ENCODE measurements at regions not wholly inside any gene's neighbourhood (a gene's known extent, or its start where the extent isn't known, plus 50 kb on each side); places are given as distances from the start of the nearest gene placed in this dataset.

DNA sequence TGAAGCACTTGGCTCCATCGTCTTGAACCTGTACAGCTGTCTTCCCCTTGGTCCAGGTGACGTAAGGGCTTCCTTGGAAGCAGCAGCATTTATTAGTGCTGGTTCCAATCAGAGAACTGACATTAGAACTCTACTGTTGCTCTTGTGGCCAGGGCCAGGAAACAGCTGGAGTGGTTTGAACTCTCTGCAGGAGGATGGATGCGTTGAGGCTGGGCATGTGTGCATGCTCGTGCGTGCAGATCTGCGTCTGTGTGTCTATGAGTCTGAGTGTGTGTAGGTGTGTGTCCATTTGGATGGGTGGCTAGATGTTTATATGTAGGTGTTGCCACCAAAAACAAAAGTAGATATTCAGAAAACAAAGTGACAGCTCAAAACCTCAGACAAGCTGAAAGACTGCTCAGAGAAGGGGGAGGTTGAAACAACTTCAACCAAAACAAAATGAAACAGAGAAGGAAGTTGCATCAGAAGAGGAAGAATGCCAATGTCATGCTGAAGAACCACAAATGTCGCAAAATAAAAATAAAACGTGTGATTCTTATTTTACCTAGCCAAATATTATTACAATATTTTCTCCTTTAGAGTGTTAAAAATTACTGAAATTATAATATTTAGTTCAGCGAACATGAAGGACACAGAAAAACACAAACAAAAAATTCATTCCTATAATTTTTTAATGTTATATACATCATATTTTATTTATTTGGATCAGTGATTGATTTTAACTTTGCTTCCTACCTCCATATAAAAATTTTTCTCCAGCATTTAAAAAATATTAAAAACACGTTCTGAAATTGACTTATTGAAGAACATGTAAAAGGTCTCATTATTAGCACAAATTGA, 96.1 kb upstream of the MKLN1 start:
- DNase-seq (ENCODE audit: low read depth) = no peak

DNA sequence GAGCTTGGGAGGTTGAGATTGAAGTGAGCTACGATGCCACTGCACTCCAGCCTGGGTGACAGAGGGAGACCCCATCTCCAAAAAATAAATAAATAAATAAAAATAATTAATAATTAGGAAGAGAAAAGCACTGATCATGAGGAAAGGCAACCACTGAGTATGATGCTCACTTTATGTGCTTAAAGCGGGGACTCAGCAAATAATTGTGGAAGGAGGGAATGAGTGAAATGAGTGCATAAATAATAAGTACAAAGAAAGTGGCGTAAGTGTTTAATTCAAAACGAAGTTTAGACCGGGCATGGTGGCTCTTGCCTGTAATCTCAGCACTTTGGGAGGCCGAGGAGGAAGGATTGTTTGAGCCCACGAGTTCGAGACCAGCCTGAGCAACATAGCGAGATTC, 94.9 kb upstream of the MKLN1 start:
- DNase-seq (ENCODE audit: low read depth) = no peak

DNA sequence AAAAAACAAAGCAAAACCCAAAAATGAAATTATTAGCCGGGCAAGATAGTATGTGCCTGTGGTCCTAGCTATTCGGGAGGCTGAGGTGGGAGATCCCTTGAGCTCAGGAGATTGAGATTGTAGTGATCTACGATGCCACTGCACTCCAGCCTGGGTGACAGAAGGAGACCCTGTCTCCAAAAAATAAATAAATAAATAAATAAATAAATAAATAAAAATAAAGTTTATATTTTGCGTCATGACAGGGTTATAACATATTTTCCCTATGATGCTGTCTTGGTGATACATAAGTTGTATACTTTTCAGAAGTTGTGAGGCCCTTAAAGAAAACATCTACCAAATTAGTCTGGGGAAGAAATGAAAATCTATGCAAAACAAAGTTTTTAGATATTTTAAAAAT, 94.5 kb upstream of the MKLN1 start:
- no peak for DNase-seq (ENCODE audit: low read depth)

DNA sequence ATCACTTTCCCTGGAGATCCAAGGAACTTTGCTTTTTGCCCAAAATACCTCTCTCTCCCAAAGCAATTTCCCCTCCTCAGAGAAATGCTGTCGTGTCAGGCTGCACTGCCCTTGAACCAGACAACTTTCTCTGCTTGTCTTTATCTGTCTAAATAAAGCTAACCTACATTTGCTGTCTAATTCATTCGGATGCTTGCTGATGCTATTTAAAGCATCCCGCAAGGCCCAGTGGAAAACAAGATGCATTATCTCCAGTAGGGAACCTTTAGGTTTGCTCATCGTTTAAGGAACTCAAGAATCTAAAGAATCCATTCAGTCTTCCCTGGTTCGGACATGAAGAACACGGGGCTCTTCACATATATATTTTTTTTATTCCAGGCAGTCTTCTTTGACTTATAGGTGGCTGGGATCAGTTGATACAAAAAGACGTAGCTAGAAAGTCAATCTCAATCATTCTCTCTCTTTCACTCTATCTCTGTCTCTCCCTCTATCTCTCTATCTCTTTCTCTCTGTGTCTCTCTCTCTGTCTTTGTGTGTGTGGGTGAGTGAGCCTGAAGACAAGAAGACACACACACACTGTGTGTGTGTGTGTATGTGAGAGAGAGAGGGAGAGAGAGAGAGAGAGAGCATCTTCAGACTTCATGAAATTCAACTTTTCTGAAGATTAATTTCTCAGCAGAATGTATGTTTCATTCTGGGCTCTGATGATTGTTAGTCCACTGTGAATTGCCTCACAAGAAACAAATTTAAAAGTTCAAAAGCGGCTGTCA, 92.8 kb upstream of the MKLN1 start:
- DNase-seq (ENCODE audit: low read depth) = no peak

DNA sequence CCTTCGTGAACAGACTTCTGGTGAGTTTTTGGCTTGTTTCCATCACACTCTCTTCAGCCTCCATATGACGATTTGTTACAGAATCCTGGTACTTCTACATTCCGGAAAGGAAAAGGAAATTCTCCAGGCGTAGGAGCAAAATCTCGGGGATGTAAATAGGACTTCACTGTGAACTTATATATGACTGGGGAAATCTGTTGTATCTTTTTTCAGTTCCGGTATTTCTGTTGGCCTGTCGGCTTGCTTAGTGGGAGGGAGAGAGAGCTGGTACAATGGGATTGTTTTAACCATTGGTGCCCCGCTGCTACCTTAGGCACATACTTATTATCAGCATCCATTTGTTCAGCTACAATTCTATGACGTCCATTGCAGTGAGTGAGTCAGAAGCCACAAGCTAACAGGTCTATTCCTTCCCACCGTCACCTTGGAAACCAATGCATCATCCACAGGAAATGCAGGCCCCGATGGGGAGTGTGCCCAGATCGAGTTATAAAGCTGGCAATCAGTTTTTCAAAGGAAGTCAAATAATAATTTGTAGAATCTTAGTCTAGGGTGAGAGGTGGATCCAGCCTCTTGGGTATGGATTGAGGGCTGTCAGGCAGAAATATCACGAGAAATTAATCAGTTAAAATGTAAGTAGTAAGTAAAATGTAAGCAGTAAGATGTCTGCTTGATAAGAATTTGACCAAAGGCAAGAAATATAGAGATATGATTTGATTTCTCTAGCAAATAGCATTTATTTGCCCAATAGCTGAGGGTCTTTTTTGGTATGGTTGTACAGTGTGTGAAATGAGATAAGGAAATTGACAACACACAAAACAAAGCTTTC, 92.0 kb upstream of the MKLN1 start:
- DNase-seq (ENCODE audit: low read depth) = peak; percentile 82

DNA sequence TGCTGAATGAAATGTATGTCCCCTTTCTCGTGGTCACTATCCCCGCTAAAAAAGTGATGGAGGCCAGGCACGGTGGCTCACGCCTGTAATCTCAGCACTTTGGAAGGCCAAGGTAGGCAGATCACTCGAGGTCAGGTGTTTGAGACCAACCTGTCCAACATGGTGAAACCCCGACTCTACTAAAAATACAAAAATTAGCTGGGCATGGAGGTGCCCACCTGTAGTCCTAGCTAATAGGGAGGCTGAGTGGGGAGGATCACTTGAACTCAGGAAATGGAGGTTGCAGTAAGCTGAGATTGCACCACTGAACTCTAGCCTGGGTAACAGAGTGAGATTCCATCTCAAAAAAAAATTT, 91.4 kb upstream of the MKLN1 start:
- no peak for DNase-seq (ENCODE audit: low read depth)

DNA sequence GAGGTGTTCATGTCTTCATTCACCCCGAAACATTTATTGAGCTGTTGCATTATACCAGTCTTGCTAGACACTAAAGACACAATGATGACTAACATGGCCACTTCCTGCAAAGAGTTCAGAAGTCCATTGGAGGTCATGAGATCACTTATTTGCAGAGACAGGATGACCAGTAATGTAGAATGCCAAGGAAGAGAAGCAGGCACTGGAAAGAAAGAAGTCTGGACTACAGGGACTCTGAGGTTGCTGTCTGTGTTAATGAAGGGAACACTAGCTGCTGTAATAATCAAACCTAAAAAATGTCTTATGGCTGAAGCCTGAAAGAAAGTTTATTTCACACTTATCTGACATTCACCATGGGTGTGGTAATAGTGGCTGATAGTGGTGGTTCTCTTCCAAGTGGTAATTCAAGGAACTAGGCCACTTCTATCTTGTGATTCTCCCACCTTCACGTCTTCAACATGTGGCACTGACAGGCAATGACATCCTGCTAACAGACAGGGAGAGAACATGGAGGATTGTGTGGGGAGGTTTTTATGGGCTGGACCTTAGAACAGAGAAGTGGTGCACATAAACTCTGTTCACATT, 89.2 kb upstream of the MKLN1 start:
- peak; percentile 65 for DNase-seq (ENCODE audit: low read depth)

DNA sequence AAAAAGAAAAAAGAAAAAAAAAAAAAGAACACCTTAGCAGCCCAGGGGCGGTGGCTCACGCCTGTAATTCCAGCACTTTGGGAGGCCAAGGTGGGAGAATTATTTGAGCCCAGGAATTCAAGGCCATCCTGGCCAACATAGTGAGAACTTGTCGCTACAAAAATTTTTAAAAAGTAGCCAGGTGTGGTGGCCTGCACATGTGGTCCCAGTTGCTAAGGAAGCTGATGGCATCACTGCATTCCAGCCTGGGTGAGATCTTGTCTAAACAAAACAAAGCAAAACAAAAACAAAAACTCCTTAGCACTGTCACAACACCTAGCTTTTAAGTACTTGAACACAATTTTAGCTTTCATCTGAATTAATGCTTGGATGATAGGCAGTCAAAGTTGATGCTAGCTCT, 86.3 kb upstream of the MKLN1 start:
- DNase-seq (ENCODE audit: low read depth) = no peak

DNA sequence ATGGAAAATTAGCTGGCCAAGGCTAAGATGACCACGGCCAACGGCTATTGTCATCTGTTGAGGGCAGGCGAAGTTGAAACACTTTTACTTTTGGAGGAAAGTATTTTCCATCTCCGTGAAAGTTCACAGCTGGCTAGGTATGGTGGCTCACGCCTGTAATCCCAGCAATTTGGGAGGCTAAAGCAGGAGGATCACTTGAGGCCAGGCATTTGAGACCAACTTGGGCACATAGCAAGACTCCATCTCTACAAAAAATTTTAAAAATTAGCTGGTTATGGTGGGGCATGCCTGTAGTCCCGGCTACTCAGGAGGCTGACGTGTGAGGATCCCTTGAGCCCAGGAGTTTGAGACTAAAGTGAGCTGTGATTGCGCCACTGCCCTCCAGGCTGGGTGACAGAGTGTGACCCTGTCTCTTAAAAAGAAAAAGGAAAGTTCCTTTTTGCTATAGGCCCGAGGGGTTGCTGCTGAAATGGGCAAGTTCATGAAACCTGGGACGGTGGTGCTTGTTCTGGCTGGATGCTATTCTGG, 85.5 kb upstream of the MKLN1 start:
- DNase-seq (ENCODE audit: low read depth) = no peak

DNA sequence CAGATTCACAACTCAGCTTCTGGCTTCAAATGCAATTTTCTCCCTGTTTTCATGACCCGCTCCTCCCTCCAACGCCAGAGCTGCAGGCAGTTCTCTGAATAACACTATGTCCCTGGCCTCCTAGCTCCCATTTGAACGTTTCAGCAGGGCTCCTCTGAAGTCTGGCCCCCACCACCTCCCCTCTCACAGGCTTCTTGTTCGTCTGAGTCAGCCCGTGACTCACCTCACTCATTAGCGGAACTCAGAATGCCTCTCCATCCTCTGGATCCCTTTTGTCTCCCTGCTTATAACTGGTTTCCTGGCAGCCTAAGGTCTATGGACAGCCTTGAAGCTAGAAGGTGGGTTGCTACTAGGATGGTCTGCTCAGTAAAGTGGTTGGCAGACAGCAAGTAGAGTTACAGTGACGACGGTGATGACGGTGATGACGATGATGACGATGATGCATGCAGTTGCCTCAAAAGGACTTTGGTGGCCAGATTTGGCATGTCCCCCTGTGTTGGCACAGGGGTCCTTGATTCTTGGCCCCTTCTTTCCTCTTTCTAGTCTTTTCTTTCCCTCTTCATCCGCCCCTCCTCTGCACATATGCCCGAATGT, 83.3 kb upstream of the MKLN1 start:
- peak; percentile 69 for DNase-seq (ENCODE audit: low read depth)

DNA sequence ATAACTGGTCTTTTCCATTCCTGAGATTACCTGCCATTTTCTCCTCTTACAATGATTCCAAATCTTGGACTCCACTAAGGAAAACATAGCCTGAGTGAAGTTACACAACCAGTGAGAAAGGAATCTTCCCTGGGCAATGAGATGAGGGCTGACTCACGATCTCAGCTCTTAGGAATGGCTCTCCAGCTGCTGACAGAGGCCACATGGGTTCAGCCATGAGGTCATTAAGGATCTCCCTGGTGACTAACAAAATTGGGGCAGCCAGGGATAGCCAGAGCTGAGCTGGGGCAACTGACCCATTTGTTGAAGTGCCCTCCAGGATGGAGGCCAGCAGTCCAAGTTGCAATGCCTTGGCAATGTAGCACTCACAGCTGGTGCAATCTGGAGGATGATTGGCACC, 78.7 kb upstream of the MKLN1 start:
- DNase-seq (ENCODE audit: low read depth) = peak; percentile 80

DNA sequence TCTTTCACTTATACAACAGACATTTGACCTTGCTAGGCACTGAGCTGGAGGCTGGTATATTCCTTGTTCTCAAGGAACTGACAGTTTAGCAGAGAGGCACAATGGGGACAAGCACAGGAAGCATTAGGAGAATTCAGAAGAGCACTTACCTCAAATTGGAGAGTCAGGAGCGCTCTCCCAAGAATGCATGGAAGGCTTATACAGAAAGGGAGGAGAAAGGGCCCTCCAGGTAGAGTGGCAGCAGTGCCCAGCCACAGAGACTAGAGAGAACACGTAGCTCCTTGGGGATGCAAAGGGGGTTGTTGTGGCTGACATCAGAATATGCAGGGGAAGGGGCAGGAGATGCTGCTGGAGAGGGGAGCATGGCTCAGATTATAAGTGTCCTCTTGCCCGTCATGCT, 78.2 kb upstream of the MKLN1 start:
- DNase-seq (ENCODE audit: low read depth) = no peak

DNA sequence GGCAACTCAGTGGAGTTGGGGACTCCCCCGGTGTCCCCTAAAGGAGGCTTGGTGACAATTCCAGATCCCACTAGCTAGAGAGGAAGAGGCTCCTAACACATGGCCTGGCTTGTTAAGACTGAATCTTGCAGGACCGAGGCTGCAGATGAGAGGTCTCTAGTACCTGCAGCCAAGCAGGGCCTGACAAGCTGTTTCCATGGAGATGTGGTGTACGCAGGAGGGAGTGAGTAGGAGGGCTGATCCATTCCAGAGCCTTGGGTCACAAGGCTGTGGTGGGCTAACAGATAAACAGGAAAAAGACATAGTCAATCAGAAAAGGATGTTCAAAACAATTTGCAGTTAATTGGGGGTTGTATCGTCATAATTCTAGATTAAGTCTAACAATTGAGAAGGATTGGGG, 77.3 kb upstream of the MKLN1 start:
- DNase-seq (ENCODE audit: low read depth) = no peak

DNA sequence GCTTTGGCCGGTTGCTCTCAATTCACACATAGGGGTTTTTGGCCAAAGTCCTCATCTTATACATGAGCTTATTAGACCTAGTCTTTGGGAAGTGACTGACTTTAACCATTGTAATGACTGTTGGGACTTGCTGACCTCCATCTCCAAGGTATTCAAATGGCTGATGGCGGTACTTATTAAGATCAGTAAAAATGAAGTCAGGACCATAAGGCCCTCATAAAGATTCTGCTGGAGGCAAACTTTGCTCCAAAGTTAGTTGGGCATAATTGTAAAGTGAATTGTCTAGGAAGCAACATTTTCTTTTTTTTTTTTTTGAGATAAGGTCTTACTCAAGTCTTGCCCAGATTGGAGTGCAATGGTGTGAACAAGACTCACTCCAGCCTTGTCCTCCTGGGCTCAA, 76.3 kb upstream of the MKLN1 start:
- DNase-seq (ENCODE audit: low read depth) = no peak

DNA sequence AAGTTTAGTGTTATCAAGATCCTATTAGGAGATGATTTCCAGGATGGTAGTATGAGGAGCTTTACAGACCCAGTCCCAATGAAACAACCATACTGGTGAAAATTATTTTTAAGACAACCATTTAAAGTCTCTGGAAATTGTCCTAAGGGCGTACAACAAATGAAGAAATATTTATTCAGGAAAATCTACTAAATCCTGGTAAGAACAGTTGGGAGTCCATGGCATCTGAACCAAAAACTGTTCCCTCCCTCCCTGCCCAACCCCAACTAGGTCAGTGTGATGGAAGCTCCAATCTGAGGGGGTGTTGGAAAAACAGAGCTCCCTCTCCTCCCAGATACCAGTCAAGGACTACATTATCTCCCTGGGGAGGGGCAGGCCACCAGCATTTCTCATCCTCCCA, 74.7 kb upstream of the MKLN1 start:
- no peak for DNase-seq (ENCODE audit: low read depth)

DNA sequence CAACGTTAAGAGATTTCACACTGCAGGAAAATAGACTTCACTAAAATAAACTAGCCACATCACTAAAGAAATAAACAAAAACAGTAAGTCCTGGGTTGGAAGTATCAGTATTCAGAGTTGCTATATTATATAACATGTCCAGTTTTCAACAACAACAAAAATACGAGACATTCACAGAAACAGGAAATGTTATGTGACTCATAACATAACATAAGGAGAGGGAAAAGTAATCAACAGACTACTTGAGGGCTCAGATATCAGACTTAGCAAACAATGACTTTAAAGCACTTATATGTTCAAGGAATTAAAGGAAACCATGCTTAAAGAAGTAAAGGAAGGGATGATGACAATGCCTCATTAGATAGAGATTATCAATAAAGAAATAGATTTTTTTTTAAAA, 73.5 kb upstream of the MKLN1 start:
- DNase-seq (ENCODE audit: low read depth) = no peak

DNA sequence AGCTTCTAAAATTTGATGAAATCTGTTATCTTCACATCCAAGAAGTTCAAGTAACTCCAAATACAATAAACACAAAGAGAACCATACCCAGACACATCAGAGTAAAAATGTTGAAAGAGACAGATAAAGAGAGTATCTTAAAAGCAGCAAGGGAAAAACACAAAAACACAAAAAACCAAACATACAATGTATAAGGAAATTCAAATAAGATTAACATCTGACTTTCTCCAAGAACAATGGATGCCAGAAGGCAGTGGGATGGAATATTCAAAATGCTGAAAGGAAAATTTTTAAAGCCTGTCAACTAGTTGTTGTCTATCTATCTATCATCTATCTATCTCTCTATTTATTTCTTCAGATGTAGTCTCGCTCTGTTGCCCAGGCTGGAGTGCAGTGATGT, 72.4 kb upstream of the MKLN1 start:
- no peak for DNase-seq (ENCODE audit: low read depth)

DNA sequence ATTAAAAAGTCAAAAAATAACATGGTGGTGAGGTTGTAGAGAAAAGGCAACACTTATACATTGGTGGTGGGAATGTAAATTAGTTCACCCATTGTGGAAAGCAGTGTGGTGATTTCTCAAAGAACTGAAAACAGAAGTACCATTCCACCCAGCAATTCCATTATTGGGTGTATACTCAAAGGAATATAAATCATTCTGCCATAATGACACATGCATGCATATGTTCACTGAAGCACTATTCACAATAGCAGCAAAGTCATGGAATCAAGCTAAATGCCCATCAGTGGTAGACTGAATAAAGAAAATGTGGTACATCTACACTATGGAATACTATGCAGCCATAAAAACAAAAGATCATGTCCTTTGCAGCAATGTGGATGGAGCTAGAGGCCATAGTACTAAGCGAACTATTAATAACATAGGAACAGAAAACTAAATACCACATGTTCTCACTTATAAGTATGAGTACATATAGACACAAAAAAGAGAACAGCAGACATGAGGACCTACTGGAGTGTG, 66.1 kb upstream of the MKLN1 start:
- no peak for DNase-seq (ENCODE audit: low read depth)

DNA sequence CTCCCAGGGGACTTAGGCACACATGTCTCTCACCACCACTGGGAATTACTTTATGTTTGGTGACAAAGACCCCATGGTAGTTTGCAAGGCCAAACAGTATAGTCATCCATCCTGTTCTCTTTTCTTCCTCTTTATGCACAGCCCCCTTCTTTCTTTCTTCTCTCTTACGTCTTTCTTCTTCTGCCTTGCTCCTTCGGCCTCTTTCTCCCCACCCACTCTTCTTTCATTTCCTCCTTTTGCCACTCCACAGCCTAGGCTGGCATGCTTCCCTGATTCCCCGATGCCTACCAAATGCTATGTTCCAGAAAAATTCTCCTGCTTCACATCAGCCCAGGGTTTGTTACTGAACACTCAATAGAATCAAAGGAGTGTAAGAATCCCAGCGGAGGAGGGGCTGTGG, 62.4 kb upstream of the MKLN1 start:
- no peak for DNase-seq (ENCODE audit: low read depth)

DNA sequence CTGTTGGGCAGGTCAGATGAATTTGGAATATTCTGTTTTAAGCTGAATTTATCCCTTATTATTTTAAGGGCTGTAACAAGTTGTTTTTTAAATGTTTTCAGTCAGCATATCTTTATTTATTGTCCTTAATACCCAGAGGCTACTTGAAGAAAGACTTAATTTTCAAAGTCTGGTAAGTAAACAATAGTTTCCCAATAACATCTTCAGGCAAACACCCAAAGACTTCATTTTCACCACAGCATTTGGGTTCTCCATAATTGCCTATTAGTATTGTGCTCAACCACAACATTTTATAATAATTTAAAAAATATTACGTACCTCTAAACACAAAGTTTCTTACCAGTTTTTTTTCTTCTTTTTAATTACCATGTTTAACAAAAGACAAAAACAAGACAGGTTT, 60.0 kb upstream of the MKLN1 start:
- no peak for DNase-seq (ENCODE audit: low read depth)

DNA sequence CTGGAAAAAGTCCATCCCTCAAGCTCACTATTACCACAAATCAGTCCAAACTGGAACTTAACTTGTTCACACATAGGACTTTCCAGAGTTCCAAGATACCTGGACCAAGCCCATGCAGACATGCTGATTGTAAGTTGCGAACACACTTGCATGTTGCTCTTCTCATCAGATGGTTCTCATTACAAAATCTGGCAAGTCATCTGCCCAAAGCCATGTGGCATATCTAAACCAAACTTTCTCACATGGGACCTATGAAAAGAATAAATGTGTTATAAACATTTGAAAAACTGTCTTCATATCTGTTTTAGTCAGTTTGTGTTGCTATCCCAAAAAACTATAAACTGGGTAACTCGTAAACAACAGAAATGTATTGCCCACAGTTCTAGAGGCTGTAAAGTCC, 58.8 kb upstream of the MKLN1 start:
- no peak for DNase-seq (ENCODE audit: low read depth)

DNA sequence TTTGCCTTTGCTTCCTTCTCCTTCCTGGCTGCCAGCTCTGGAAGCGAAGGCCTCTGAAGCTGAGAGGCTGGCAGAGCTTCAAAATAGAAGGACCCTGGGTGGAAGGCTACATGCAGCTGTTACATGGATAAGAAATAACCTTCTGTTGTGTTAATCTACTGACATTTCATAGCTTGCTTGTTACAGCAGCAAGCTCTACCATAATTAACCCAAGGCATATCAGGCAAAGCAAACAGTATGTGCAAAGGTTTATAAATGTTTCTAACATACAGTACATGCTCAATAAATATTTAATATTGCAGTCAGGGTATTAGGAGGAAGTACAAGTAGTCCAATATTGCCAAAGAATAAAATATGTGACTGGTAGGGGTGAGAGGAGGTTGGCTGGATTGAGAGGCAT, 55.6 kb upstream of the MKLN1 start:
- no peak for DNase-seq (ENCODE audit: low read depth)
